IPS-18a (cell line): ENCODE measurements at regions not wholly inside any gene's neighbourhood (a gene's known extent, or its start where the extent isn't known, plus 50 kb on each side); places are given as distances from the start of the nearest gene placed in this dataset.

Experiments
- H3K27ac ChIP-seq: one replicate; pipeline ENCODE4 v1.5.1; 2013; ENCODE audit warnings: low read length
- H3K27me3 ChIP-seq: one replicate; pipeline ENCODE4 v1.6.1; 2013; ENCODE audit warnings: mild to moderate bottlenecking, low read length; ENCODE audit not compliant: control insufficient read depth, insufficient read depth
- H3K36me3 ChIP-seq: one replicate; pipeline ENCODE4 v1.6.1; 2013; ENCODE audit warnings: low read depth, low read length; ENCODE audit not compliant: control insufficient read depth
- H3K4me1 ChIP-seq: one replicate; pipeline ENCODE4 v1.6.1; 2013; ENCODE audit warnings: low read depth, low read length; ENCODE audit not compliant: control insufficient read depth
- H3K4me3 ChIP-seq: one replicate; pipeline ENCODE4 v1.5.1; 2013; ENCODE audit warnings: low read length
- H3K9ac ChIP-seq: one replicate; pipeline ENCODE4 v1.6.1; 2013; ENCODE audit warnings: mild to moderate bottlenecking, low read length, moderate library complexity
- H3K9me3 ChIP-seq: one replicate; pipeline ENCODE4 v1.6.1; 2013; ENCODE audit warnings: low read depth, low read length; ENCODE audit not compliant: control insufficient read depth

DNA sequence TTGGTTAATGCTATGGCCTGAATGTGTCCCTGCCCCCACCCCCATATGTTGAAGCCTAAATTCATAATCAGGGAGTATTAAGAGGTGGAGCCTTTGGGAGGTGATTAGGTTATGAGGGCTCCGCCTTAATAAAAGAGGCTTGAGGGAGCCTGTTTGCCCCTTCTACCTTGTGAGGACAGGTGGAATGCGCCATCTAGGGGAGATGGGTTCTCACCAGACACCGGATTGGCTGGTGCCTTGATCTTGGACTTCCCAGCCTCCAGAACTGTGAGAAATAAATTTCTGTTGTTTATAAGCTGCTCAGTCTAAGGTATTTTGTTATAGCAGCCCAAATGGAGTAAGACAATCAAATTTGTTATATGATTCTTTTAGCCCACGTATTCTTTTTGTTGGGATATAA lies 148.3 kb downstream of the PTCSC3 start:
- no peak overlapping the region for H3K9ac ChIP-seq
- no peaks in the 10 kb centered on the region for H3K36me3 ChIP-seq
- H3K4me3 ChIP-seq: no peak overlapping the region
- H3K4me1 ChIP-seq: no peaks in the 10 kb centered on the region
- H3K9me3 ChIP-seq: no peaks in the 10 kb centered on the region
- no peak overlapping the region for H3K27ac ChIP-seq
- no peaks in the 10 kb centered on the region for H3K27me3 ChIP-seq

DNA sequence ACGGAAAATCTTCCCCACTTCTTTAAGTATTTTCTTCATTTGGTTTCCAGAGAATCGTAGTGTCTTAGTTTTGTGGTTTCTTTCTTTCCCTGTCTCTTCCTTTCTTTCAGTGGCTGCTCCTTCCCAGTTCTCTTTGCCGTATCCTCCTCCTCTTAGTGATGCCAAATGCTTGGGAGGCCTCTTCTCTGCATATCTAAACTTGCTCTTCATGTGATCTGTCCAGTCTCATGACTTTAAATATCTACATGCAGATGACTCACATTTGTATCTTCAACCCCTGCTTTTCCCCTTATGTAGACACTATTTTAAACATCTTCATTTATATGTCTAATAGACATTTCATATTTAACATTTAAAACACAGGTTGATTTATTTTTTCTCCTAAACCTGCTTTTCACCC lies 149.2 kb downstream of the PTCSC3 start:
- no peak overlapping the region for H3K9ac ChIP-seq
- H3K36me3 ChIP-seq: no peaks in the 10 kb centered on the region
- H3K27ac ChIP-seq: no peak overlapping the region

DNA sequence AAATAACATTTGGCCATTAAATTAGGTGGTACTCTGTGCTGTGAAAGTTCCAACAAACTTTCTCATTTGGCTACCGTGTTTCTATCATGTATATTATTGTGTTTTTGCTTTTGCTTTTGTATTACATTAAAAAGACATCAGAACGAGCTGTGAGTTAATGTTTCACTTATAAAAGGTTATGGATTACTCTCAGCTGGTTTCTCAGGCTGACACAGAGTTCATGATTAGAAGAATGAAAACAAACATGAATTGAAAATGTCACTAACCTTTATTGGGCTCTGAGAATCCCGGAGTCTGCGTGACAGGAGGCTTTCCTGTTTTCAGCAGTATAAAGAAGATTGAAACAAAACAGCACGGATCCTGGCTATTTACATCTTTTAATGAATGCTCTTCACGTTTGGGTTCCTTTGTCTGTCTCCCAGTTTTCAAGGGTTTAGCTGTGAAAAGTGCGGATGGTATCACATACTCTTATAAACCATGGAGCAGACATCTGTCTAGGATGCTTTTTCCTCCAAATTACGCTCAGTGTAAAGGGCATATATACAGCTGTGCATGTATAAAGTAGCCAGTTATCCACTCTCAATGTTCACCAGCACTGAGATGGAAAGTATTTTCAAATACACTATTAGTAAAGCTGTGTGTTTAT lies 153.6 kb downstream of the PTCSC3 start:
- Histone ChIP-seq H3K4me1 (no peaks in the 10 kb centered on the region), H3K27ac (no peak overlapping the region), H3K36me3 (no peaks in the 10 kb centered on the region), H3K27me3 (no peaks in the 10 kb centered on the region), H3K4me3 (no peak overlapping the region), H3K9ac (no peak overlapping the region), H3K9me3 (no peaks in the 10 kb centered on the region)

More for the DNA sequence above, 149.2 kb downstream of the PTCSC3 start:
- Histone ChIP-seq H3K9me3 (no peaks in the 10 kb centered on the region), H3K4me1 (no peaks in the 10 kb centered on the region), H3K4me3 (no peak overlapping the region), H3K27me3 (no peaks in the 10 kb centered on the region)

DNA sequence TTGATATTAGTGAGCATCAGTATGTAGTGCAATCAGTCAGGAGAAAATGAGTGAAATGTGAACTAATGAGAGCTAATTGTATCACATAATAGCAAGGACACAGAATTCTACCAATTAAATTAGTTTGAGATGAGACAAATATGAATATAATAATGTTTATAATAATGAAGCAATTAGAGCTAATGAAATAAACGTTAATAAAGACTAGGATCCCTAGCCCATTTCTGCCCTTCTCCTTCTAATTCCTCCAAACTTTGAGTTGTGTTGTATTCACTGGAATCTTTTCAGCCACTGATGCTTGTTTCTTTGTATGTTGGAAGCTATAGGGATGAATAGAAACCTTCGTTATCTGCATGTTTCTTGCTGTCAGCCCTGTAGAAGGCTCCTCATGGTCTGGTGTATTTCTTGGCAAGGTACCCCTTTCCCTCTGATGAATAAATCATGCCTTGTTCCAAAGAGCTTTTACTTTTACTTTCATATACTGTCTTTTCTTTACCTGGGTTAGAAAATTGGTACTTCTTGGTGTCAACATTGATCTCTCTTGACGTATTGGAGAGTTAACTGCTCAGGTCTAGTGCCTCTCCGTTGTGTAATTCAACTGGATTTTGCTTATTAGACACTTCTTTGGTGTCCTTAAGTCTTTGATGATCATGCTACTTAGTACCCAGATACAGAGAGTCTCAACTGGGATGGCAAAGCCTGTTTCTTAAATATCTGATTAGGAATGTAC lies 154.8 kb downstream of the PTCSC3 start:
- H3K4me1 ChIP-seq: no peaks in the 10 kb centered on the region
- no peak overlapping the region for H3K4me3 ChIP-seq
- no peak overlapping the region for H3K27ac ChIP-seq
- no peaks in the 10 kb centered on the region for H3K27me3 ChIP-seq
- H3K9me3 ChIP-seq: no peaks in the 10 kb centered on the region
- H3K36me3 ChIP-seq: no peaks in the 10 kb centered on the region
- H3K9ac ChIP-seq: no peak overlapping the region

DNA sequence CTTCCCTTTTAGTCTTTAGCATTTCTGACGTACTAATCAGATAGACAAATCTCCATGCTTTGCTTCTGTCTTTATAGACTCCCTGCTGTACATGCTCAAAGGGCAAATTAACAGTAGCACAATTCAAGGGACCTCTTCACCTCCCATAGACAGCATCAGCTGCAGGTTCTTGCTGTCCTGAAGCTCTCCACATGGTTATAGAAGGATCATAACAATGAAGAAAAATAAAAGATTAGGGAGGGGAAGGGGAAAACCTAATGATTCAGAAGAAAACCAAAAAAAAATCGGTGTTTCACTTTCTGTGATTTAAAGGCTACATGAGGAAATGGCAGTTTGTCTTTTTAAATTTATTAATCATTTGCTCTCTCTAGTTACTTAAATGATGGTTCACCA lies 155.5 kb downstream of the PTCSC3 start:
- no peak overlapping the region for H3K27ac ChIP-seq
- H3K36me3 ChIP-seq: no peaks in the 10 kb centered on the region
- H3K27me3 ChIP-seq: no peaks in the 10 kb centered on the region
- no peak overlapping the region for H3K4me3 ChIP-seq
- H3K9me3 ChIP-seq: no peaks in the 10 kb centered on the region
- no peaks in the 10 kb centered on the region for H3K4me1 ChIP-seq
- H3K9ac ChIP-seq: no peak overlapping the region

DNA sequence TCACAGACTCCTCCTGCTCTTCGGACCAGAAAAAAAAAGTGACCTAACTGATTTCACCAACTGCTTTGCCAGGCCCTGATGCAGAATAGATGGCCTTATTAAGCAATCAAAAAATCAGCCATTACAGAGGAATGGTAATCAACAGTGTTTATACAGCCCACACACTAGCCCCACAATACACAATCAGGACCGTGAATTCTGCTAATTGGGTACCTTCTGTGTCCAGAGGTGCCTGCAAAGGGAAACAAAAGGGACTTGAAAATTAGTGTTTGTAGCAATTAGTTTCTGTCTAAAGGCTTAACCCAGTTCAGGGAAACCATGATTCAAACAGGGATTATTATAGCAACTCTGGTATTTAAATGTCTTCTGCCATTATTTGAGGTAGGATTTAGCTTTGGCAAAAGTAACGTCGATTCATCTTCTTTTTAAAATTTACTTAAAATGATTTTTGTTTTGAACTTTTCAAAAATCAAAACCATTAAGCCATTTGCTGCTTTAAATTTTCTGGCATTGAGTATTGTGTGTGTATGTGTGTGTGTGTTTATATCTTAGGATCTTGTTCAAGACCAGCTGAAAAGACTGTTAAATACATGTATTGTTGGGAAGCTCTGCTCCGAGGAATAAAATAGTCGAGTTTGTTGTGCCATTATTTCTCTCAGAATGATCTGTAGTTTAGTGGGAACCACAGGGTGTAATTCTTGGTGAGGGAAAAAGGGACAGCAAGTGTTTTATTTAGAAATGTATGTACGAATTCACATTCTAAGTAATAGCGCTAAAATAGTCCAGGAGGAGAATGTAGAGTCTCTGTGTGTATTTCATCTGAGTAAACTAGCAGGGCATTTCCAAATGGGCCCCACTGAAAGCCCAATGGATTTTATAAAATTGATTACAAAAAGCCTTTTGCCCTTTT lies 156.1 kb downstream of the PTCSC3 start:
- H3K9ac ChIP-seq: no peak overlapping the region
- H3K9me3 ChIP-seq: no peaks in the 10 kb centered on the region
- no peaks in the 10 kb centered on the region for H3K36me3 ChIP-seq
- no peak overlapping the region for H3K27ac ChIP-seq
- H3K27me3 ChIP-seq: no peaks in the 10 kb centered on the region
- no peaks in the 10 kb centered on the region for H3K4me1 ChIP-seq
- no peak overlapping the region for H3K4me3 ChIP-seq

DNA sequence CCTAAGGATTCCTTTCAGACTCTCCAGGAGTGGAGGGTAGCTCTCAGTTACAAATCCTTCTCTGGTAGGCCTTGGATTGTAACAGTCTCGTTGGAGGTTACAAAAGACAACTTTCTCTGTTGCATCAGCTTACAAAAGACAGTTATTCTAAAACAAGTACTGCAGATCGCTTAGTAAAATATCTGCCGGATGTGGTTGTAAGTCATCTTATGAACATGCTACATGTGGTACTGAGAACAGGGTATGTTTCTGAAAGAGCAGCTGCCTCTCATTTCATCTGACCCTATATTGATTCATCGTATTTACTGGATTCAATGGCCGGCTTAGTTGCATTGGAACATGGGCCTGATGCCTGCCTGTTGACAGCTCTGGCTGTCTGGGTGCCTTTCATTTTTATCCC lies 157.4 kb downstream of the PTCSC3 start:
- no peak overlapping the region for H3K4me3 ChIP-seq
- H3K36me3 ChIP-seq: no peaks in the 10 kb centered on the region
- no peaks in the 10 kb centered on the region for H3K4me1 ChIP-seq
- no peaks in the 10 kb centered on the region for H3K9me3 ChIP-seq
- H3K27ac ChIP-seq: no peak overlapping the region
- H3K27me3 ChIP-seq: no peaks in the 10 kb centered on the region
- H3K9ac ChIP-seq: no peak overlapping the region

DNA sequence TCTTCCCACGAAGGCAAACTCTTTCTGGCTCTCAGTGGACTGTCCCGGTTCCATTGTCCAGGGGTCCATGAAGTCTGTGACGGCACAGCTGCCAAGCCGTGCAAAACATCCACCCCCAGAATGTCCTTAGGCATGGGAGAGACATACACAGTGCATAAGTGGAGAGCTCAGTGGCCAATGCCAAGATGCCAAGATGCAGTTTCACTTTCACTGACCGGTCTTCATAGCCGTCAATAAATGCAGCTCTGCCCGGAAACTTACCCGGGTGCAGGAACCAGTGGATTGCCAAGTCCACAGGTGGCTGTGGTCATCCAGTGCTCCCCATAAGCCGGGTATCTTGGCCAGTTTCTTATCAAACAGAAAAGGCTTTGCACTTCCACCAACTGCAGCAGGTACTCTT lies 162.3 kb downstream of the PTCSC3 start:
- H3K27me3 ChIP-seq: no peaks in the 10 kb centered on the region
- H3K9ac ChIP-seq: no peak overlapping the region
- H3K27ac ChIP-seq: no peak overlapping the region
- no peaks in the 10 kb centered on the region for H3K36me3 ChIP-seq
- no peak overlapping the region for H3K4me3 ChIP-seq
- peaks cover 20% of the 10 kb centered on the region for H3K4me1 ChIP-seq
- H3K9me3 ChIP-seq: no peaks in the 10 kb centered on the region

DNA sequence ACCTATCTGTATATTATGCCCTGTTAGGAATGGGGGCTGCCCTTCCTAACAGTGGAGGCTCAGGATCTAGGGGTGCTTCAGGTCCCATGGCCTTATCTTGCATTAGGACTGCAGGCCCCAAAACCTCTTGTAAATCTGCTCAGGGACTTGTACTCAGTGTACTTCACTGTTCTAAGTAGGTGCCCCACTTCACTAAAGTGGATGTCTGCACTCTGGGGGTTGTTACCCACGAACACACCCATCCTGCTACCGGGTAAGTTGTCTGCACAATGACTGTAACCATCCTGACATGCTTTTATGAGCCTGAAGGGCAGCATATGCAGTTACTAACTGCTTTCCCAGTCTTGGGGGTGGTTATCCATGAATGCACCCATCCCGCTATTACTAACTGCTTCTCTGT lies 163.0 kb downstream of the PTCSC3 start:
- Histone ChIP-seq H3K27ac (no peak overlapping the region), H3K9ac (no peak overlapping the region), H3K36me3 (no peaks in the 10 kb centered on the region), H3K4me3 (no peak overlapping the region), H3K9me3 (no peaks in the 10 kb centered on the region), H3K27me3 (no peaks in the 10 kb centered on the region), H3K4me1 (peaks cover 23% of the 10 kb centered on the region)

DNA sequence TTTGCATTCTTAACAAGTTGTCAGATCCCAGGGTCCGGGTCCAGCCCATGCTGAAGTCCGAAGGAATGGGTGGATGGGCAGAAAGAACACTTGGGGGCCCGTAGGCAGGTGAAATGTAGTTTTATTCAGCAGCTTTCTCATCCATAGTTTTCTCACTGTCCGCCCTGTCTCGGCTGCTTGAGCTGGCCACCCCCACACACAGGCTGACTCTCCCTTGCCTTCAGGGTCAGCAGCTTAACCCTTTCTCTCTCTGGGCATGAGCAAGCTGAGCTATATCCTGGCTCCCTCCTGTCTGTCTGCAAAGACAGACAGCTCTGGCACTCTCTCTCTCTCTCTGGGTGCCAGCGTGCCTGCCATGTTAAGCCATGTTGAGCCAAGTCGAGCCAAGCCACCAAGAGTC lies 163.9 kb downstream of the PTCSC3 start:
- Histone ChIP-seq H3K27me3 (no peaks in the 10 kb centered on the region), H3K9me3 (no peaks in the 10 kb centered on the region), H3K4me1 (peaks cover 23% of the 10 kb centered on the region), H3K9ac (no peak overlapping the region), H3K36me3 (no peaks in the 10 kb centered on the region), H3K4me3 (no peak overlapping the region), H3K27ac (no peak overlapping the region)

DNA sequence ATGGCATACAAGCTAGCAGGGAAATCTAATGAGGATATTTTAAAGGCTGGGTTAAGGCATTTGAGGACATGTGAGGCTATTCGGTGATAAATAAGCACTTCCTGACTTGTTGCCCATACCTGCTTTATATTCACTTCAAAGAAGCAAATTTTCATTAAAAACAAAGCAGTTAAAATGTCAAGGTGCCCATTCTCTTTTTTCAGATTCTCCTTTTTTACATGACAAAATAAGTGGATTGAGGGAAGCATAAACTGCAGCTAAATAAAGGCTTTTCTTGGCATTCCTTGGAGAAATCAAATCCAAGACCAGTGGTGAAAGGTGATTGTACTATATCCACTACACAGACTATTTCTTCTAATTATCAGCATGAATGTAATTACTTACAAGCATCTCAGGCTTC lies 166.9 kb downstream of the PTCSC3 start:
- no peaks in the 10 kb centered on the region for H3K9me3 ChIP-seq
- H3K36me3 ChIP-seq: no peaks in the 10 kb centered on the region
- H3K27me3 ChIP-seq: no peaks in the 10 kb centered on the region
- H3K4me1 ChIP-seq: peaks cover 23% of the 10 kb centered on the region
- no peak overlapping the region for H3K4me3 ChIP-seq
- no peak overlapping the region for H3K27ac ChIP-seq
- H3K9ac ChIP-seq: no peak overlapping the region
